Heart left ventricle (tissue), 16 donors: ENCODE measurements at regions not wholly inside any gene's neighbourhood (a gene's known extent, or its start where the extent isn't known, plus 50 kb on each side); places are given as distances from the start of the nearest gene placed in this dataset.

ENCODE experiments used
- ATAC-seq, 4 donors: fragments of 200-7000 bp; cut with Tn5 transposase; one replicate each; pipeline ENCODE4 v1.9.1; 2020 to 2022; ENCODE audit warnings: moderate library complexity in 4 of 4, mild to moderate bottlenecking in 3 of 4, moderate number of reproducible peaks in 1 of 4
- DNase-seq, 5 donors: peaks; one replicate each; pipeline ENCODE4 v3.0.0-alpha.2; 2020
- H3K27ac ChIP-seq, 12 donors: fragments of 200-600 bp; sonication (generic) in 4 of 12; one replicate each; pipeline versions ENCODE4 v1.5.0 to v1.8.0; 2016 to 2022; ENCODE audit warnings: mild to moderate bottlenecking in 2 of 12
- H3K27me3 ChIP-seq, 9 donors: fragments of 200-600 bp; sonication (generic) in 2 of 9; one replicate each; pipeline versions ENCODE4 v1.5.1 to v1.8.0; 2016 to 2022; ENCODE audit warnings: mild to moderate bottlenecking in 3 of 9
- H3K36me3 ChIP-seq, 9 donors: fragments of 200-600 bp; sonication (generic) in 2 of 9; one replicate each; pipeline versions ENCODE4 v1.5.0 to v1.8.0; 2018 to 2022; ENCODE audit warnings: mild to moderate bottlenecking in 2 of 9
- H3K4me1 ChIP-seq, 12 donors: fragments of 200-600 bp; sonication (generic) in 4 of 12; one replicate each; pipeline versions ENCODE4 v1.5.0 to v1.8.0; 2016 to 2022; ENCODE audit warnings: mild to moderate bottlenecking in 3 of 12
- H3K4me3 ChIP-seq, 12 donors: fragments of 200-600 bp; sonication (generic) in 4 of 12; one replicate each; pipeline versions ENCODE4 v1.5.0 to v1.8.0; 2017 to 2022; ENCODE audit warnings: mild to moderate bottlenecking in 9 of 12, moderate library complexity in 4 of 12
- H3K9me3 ChIP-seq, 12 donors: fragments of 200-600 bp; sonication (generic) in 4 of 12; one replicate each; pipeline versions ENCODE4 v1.5.0 to v1.8.0; 2016 to 2022; ENCODE audit warnings: mild to moderate bottlenecking in 1 of 12
- POLR2A ChIP-seq, 2 donors: fragments of 450-650 bp; IDR thresholded peaks; one replicate each; pipeline ENCODE4 v1.6.1; 2017; ENCODE audit warnings: antibody characterized with exemption in 2 of 2, mild to moderate bottlenecking in 2 of 2, moderate library complexity in 2 of 2
- WGBS, 4 donors: extraction: QIAGEN DNeasy Blood & Tissue Kit in 2 of 4; methylation state at CpG; one replicate each; pipeline versions ENCODE4 v1.1.5 to v1.1.7; 2013 to 2018; 5-methylcytosine and 5-hydroxymethylcytosine counted together
- intact Hi-C, 10 donors: fragments of 100-400 bp; cut with DNase I; formaldehyde crosslinking; loops; one replicate each; pipeline versions ENCODE4 v1.11.1 to v1.14.2; 2022
- TF ChIP-seq, protein P1 (sequence below), 12 donors: fragments of 200-600 bp; sonication (generic) in 4 of 12; IDR thresholded peaks; one replicate each; pipeline versions ENCODE4 v1.5.0 to v1.8.0; 2018 to 2022; ENCODE audit warnings: antibody characterized with exemption in 12 of 12, mild to moderate bottlenecking in 5 of 12
- donor health status: ischemic (EF 13 %, LVEDD 7.1; RV severe dilation, severe dysfunction).
- donor health status: healthy with polysubstance abuse.
- donor health status: DM: no; HTN: yes; CAD: no.
- donor health status: DM: no; HTN: no; CAD: no.
- donor health status: ischemic (EF 25% LVEDD 6.9; RV normal size, moderate dysfunction).
- donor health status: ischemic (EF 25% LVEDD 5.7; RV mildly dilated, moderate dysfunction).
- donor health status: healthy.
- donor health status: DM: yes; HTN: yes; CAD: no.
- donor health status: ischemic (EF 35%, LVEDD 5.7; RV mildly dilated, moderate dysfunction).
- donor health status: nonischemic (EF 11% LVEDD 7.7; RV severe dilation, severe dysfunction).
- donor health status: DM: yes; HTN: yes; CAD: no.
- donor health status: PGD.
- donor health status: ischemic (EF 29% LVEDD 5.4; RV normal size, mild dysfunction).
- donor health status: nonischemic (EF 23%, LVEDD 6.1; RV moderate dilation, normal function).

DNA sequence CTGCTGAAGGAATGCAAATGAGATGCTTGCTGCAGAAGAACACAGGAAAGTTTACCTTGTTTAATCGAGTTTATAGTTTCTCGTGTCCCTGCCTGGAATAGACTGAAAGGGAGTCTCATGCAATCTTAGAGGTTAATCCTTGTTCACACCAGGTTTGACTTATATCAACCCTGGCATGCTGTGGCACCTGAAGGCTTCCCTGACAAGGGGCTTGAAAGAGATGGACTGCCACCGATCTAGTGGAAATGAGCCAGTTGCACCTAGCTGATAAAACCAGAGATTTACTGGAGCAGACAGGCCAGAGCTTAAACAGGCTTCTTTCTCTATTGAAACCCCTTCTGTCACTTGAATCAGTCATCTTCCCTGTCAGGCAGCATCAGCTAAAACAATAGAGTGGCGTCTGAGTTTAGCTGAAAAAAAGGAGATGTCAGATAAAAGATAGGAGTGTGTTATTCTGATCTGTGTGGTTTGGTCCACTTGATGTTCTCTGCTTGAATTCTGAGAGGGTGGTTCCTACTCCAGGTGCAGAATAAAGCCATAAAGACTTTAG, 349.7 kb downstream of the RWDD3 start:
- ATAC-seq, result no peak
- Histone ChIP-seq H3K9me3 (peaks cover 0 to 6% (median 0%) of the 10 kb centered on the region in 12 donors), H3K4me1 (no peaks in the 10 kb centered on the region), H3K27me3 (no peaks in the 10 kb centered on the region), H3K4me3 (no peak overlapping the region), H3K36me3 (no peaks in the 10 kb centered on the region), H3K27ac (no peak overlapping the region)
- no peak for DNase-seq
- 35 to 53% (median 41%) methylated on average over 4 of the region's 4 CpGs for WGBS, 4 donors
- intact Hi-C loops, result no loop called here
- TF ChIP-seq, protein P1, sequence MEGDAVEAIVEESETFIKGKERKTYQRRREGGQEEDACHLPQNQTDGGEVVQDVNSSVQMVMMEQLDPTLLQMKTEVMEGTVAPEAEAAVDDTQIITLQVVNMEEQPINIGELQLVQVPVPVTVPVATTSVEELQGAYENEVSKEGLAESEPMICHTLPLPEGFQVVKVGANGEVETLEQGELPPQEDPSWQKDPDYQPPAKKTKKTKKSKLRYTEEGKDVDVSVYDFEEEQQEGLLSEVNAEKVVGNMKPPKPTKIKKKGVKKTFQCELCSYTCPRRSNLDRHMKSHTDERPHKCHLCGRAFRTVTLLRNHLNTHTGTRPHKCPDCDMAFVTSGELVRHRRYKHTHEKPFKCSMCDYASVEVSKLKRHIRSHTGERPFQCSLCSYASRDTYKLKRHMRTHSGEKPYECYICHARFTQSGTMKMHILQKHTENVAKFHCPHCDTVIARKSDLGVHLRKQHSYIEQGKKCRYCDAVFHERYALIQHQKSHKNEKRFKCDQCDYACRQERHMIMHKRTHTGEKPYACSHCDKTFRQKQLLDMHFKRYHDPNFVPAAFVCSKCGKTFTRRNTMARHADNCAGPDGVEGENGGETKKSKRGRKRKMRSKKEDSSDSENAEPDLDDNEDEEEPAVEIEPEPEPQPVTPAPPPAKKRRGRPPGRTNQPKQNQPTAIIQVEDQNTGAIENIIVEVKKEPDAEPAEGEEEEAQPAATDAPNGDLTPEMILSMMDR (IDR thresholded peaks at IDR 0.05), result no peak
- TF ChIP-seq POLR2A (IDR thresholded peaks at IDR 0.05), result no peak

DNA sequence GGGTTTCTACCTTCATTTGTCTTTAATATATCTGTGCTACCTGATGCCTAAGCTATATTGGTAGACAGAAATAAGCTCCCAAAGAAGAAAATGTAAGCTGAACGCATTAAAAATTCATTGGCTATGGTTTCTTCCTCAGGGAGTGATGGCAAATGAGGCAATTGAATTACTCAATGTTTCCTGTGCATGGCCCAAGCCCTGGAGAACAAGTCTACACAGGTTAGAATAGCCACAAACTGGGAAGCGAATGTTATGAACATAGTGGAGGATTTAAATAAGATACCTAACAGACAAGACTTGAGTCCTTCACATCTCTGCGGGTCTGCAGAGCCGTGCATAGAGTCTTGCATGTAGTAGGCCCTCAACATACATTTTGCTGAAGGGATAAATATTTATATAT, 350.3 kb downstream of the RWDD3 start:
- Histone ChIP-seq H3K27me3 (no peaks in the 10 kb centered on the region), H3K36me3 (no peaks in the 10 kb centered on the region), H3K27ac (no peak overlapping the region), H3K9me3 (peaks cover 0 to 10% (median 0%) of the 10 kb centered on the region in 12 donors), H3K4me3 (no peak overlapping the region), H3K4me1 (no peaks in the 10 kb centered on the region)
- DNase-seq, result no peak
- 83 to 91% (median 87%) methylated on average over 4 of the region's 4 CpGs for WGBS, 4 donors
- TF ChIP-seq, protein P1 (IDR thresholded peaks at IDR 0.05), result no peak
- TF ChIP-seq POLR2A (IDR thresholded peaks at IDR 0.05), result no peak
- ATAC-seq, result no peak
- intact Hi-C loops, result no loop called here

DNA sequence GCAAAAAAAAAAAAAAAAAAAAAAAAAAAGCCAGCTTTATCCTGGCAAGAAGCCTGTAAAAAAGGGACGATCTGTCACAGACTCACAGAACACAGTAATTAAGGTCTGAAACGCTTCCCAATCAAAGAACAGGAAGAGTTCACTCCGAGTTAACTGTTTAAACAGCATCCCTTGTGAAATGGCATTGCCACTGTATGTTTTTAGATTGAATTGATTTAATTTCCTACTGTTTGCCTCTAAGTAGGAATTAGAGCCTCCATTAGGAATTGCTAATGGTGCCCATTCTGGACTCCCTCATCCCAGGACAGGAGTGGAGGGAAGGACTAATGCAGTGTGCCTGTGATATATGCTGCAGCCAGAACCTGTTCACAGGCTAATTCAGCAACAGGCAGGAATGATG, 370.8 kb downstream of the RWDD3 start:
- Histone ChIP-seq H3K27me3 (no peaks in the 10 kb centered on the region), H3K36me3 (no peaks in the 10 kb centered on the region), H3K27ac (no peak overlapping the region), H3K9me3 (peaks cover 0 to 13% (median 0%) of the 10 kb centered on the region in 12 donors), H3K4me1 (no peaks in the 10 kb centered on the region), H3K4me3 (no peak overlapping the region)
- WGBS, 4 donors, result 26 to 38% (median 33%) methylated on average over 3 of the region's 3 CpGs
- intact Hi-C loops, result no loop called here
- DNase-seq, result no peak
- TF ChIP-seq POLR2A (IDR thresholded peaks at IDR 0.05), result no peak
- TF ChIP-seq, protein P1 (IDR thresholded peaks at IDR 0.05), result no peak
- no peak for ATAC-seq

DNA sequence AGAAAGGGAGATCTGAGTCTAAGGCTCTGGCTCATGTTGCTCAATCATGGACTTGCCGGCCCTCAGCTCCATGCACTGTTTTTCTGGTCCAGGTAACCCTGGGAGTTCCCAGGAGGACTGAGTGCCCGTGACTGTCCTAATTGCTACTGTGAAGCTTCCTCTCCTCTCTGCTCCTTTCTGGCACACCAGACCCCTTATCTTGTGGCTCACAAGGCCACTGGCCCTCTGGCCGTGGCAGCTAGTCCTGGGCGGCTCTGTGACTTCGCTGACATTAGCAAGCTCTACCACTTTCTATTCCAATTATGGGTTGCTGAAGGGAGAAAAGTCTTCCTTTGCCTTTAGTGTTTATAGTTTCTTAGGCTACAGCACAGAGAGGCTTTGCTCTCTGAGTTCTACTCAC, 380.2 kb downstream of the RWDD3 start:
- Histone ChIP-seq H3K4me3 (no peak overlapping the region), H3K9me3 (no peaks in the 10 kb centered on the region), H3K27ac (no peak overlapping the region), H3K36me3 (no peaks in the 10 kb centered on the region), H3K27me3 (no peaks in the 10 kb centered on the region), H3K4me1 (no peaks in the 10 kb centered on the region)
- ATAC-seq, result no peak
- intact Hi-C loops, result no loop called here
- TF ChIP-seq, protein P1 (IDR thresholded peaks at IDR 0.05), result no peak
- TF ChIP-seq POLR2A (IDR thresholded peaks at IDR 0.05), result no peak
- WGBS, 4 donors, result 82 to 93% (median 87%) methylated on average over 5 of the region's 5 CpGs
- DNase-seq, result no peak
